ENCODE measurements at regions not wholly inside any gene's neighbourhood (a gene's known extent, or its start where the extent isn't known, plus 50 kb on each side); places are given as distances from the start of the nearest gene placed in this dataset.

DNA sequence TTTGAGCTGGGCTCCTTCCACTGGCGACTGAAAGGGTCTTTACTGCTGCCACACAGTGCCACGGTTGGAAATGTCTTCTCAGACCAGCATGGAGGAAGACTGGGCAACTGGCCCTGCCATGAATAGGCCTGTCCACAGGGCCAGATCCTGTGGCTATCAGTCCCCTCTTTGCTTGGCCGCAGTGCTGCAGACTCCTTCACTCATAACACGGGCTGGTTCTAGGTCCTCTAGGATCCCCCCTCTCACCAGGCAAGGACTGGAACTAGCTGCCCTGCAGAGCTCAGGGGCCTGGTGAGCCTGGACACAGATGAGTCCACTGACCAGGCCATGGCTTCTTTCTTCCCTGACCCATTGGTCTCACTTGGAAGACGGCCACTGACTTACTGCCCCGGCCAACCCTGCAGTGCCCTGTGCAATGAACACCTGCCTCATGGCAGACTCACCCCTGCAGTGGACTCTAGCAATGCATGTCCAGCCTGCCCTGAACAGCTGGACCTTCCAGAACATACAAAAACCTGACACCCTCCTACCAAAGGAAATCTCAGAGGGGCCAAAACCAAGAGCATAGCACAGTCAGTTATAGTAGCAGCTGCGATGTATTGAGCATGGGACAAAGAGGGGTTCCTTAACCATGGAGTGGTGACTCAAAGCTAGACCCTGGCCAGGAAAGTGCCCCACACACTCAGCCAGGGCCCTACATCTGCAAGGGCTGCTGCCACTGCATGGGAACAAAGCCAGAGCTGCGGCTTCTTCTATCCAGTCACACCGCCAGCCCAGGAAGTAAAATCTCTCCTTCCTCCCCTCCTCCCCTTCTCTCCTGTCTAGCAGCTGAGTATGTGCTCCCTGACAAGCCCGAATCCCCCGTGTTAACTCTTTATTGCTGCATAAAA lies 72.1 kb upstream of the ITGA11 start:
- peaks cover 0 to 10% (median 0%) of the 10 kb centered on the region in 3 donors for H3K27me3 ChIP-seq (ENCODE audit: control insufficient read depth in 3 of 3, insufficient read depth in 3 of 3, low read length in 3 of 3)
- H3K36me3 ChIP-seq (ENCODE audit: control insufficient read depth in 3 of 3, insufficient read depth in 2 of 3, low read depth in 1 of 3, low read length in 3 of 3) = no peaks in the 10 kb centered on the region
- H3K27ac ChIP-seq (ENCODE audit: low read depth in 1 of 3, low read length in 2 of 3) = no peak overlapping the region
- no peak overlapping the region for H3K4me3 ChIP-seq (ENCODE audit: low read depth in 1 of 3, low read length in 3 of 3)
- no peak for DNase-seq
- no peaks in the 10 kb centered on the region for H3K9me3 ChIP-seq (ENCODE audit: control insufficient read depth in 2 of 2, insufficient read depth in 1 of 2, low read depth in 1 of 2, low read length in 1 of 2)
- no peak for FAIRE-seq
- no peaks in the 10 kb centered on the region for H3K4me1 ChIP-seq (ENCODE audit: control insufficient read depth in 3 of 3, insufficient read depth in 2 of 3, low read depth in 1 of 3, low read length in 2 of 3)
- 63 to 69% (median 65%) methylated on average over 11 of the region's 11 CpGs for WGBS, 3 donors

DNA sequence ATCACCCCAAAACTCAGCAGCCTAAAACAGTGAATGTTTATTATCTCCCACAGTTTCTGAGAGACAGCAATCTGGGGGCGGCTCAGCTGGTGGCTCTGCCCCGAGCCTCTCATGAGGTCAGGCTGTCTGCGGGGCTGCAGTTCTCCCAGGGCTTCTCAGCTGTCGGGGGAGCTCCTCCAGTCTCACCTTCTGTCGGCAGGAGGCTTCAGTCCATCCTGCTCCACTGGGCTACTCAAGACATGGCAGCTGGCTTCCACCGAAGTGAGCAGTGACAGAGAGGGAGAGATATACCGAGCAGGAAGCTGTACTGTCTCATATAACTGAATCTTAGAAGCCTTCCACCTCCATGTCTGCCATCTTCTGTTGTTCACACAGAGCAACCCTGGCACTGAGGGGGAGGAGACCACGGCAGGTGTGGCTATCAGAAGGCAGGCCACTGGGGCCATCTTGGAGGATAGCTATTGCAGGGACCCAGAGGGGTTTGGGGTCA lies 72.8 kb upstream of the ITGA11 start:
- H3K4me3 ChIP-seq (ENCODE audit: low read depth in 1 of 3, low read length in 3 of 3) = no peak overlapping the region
- no peak for FAIRE-seq
- no peak overlapping the region for H3K27ac ChIP-seq (ENCODE audit: low read depth in 1 of 3, low read length in 2 of 3)
- H3K36me3 ChIP-seq (ENCODE audit: control insufficient read depth in 3 of 3, insufficient read depth in 2 of 3, low read depth in 1 of 3, low read length in 3 of 3) = no peaks in the 10 kb centered on the region
- no peaks in the 10 kb centered on the region for H3K9me3 ChIP-seq (ENCODE audit: control insufficient read depth in 2 of 2, insufficient read depth in 1 of 2, low read depth in 1 of 2, low read length in 1 of 2)
- no peak for DNase-seq
- WGBS, 3 donors = 47 to 56% (median 52%) methylated on average over 8 of the region's 8 CpGs
- peaks cover 0 to 10% (median 0%) of the 10 kb centered on the region in 3 donors for H3K27me3 ChIP-seq (ENCODE audit: control insufficient read depth in 3 of 3, insufficient read depth in 3 of 3, low read length in 3 of 3)
- H3K4me1 ChIP-seq (ENCODE audit: control insufficient read depth in 3 of 3, insufficient read depth in 2 of 3, low read depth in 1 of 3, low read length in 2 of 3) = no peaks in the 10 kb centered on the region

DNA sequence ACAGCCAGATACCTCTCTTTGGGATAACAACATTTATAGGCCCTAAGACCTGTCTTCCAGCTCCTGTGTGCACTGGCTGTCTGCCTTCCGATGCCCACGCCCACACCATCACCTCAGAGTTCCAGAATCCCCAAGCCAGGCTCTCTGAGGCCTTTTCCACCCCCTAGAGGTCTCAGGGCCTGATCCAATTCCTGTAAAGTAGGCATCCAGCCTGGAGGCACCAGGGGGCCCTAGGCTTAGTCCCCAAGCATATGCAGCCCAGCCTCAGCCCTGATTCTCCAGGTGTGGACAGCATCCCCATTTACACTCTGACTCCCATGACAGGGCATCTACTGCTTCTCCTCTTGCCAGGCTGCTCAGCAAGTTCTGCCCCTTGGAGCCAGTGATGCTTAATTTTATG lies 72.7 kb upstream of the CORO2B start:
- Histone ChIP-seq H3K4me3 (ENCODE audit: low read depth in 1 of 3, low read length in 3 of 3) (no peak overlapping the region), H3K27ac (ENCODE audit: low read depth in 1 of 3, low read length in 2 of 3) (no peak overlapping the region), H3K4me1 (ENCODE audit: control insufficient read depth in 3 of 3, insufficient read depth in 2 of 3, low read depth in 1 of 3, low read length in 2 of 3) (no peaks in the 10 kb centered on the region), H3K36me3 (ENCODE audit: control insufficient read depth in 3 of 3, insufficient read depth in 2 of 3, low read depth in 1 of 3, low read length in 3 of 3) (no peaks in the 10 kb centered on the region), H3K27me3 (ENCODE audit: control insufficient read depth in 3 of 3, insufficient read depth in 3 of 3, low read length in 3 of 3) (peaks cover 0 to 10% (median 0%) of the 10 kb centered on the region in 3 donors), H3K9me3 (ENCODE audit: control insufficient read depth in 2 of 2, insufficient read depth in 1 of 2, low read depth in 1 of 2, low read length in 1 of 2) (no peaks in the 10 kb centered on the region)
- no peak for DNase-seq
- no peak for FAIRE-seq
- WGBS, 3 donors = 64 to 91% (median 89%) methylated on average over 2 of the region's 2 CpGs

DNA sequence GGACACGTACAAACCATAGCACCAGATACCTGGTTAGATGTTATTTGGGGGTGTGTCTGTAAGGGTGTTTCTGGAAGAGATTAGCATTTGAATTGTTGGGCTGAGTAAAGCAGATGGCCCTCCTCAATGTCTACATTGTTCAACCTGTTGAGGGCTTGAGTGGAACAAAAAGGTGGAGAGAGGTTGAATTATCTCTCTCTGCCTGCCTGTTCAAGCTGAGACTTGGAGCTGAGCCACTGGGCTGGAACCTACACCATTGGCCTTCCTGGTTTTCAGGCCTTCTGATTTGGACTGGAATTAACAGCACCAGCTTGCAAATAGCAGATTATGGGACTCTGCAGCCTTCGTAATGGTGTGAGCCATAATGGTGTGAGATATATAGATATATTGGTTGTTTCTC lies 71.3 kb upstream of the CORO2B start:
- no peak for DNase-seq
- Histone ChIP-seq H3K27ac (ENCODE audit: low read depth in 1 of 3, low read length in 2 of 3) (no peak overlapping the region), H3K36me3 (ENCODE audit: control insufficient read depth in 3 of 3, insufficient read depth in 2 of 3, low read depth in 1 of 3, low read length in 3 of 3) (no peaks in the 10 kb centered on the region), H3K27me3 (ENCODE audit: control insufficient read depth in 3 of 3, insufficient read depth in 3 of 3, low read length in 3 of 3) (peaks cover 0 to 10% (median 0%) of the 10 kb centered on the region in 3 donors), H3K4me3 (ENCODE audit: low read depth in 1 of 3, low read length in 3 of 3) (no peak overlapping the region), H3K9me3 (ENCODE audit: control insufficient read depth in 2 of 2, insufficient read depth in 1 of 2, low read depth in 1 of 2, low read length in 1 of 2) (peaks cover 0 to 2% of the 10 kb centered on the region in 2 donors), H3K4me1 (ENCODE audit: control insufficient read depth in 3 of 3, insufficient read depth in 2 of 3, low read depth in 1 of 3, low read length in 2 of 3) (no peaks in the 10 kb centered on the region)
- 96 to 97% (median 96%) methylated on average over 2 of the region's 2 CpGs for WGBS, 3 donors
- no peak for FAIRE-seq

DNA sequence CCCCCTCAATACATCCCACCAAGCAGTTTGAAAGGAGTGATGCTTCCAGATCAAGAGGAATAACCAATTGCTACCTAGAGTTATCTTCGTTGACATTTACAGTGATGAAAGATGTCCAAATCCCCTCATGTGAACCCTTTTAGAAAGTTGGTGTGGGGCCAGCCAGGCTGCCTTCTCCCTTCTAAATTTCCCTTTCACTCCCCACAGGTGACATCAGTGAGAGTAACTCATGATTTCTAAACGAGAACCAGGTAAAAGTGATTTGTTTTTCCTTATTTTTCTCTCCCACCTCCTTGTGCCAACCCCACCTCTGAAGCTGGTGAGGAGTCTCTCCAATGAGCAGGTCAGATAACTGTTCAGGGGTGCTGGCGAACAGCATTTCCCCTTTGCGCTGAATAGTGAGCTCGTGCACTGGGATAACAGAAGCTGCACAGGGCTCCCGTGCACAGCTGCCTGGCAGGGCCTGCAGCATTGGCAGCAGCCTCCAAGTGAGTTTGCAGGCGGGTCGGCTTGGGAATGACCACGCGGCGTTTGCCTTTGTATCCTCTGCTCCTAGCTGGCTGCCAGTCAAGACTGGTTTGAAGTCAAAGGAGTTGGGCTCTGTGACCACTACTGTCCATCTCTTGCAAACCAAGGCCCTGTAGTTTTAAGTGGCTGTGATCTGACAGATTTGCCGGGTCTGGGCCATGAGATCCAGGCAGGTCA lies 70.2 kb upstream of the CORO2B start:
- Histone ChIP-seq H3K4me1 (ENCODE audit: control insufficient read depth in 3 of 3, insufficient read depth in 2 of 3, low read depth in 1 of 3, low read length in 2 of 3) (no peaks in the 10 kb centered on the region), H3K27me3 (ENCODE audit: control insufficient read depth in 3 of 3, insufficient read depth in 3 of 3, low read length in 3 of 3) (peaks cover 0 to 10% (median 0%) of the 10 kb centered on the region in 3 donors), H3K9me3 (ENCODE audit: control insufficient read depth in 2 of 2, insufficient read depth in 1 of 2, low read depth in 1 of 2, low read length in 1 of 2) (peaks cover 0 to 2% of the 10 kb centered on the region in 2 donors), H3K4me3 (ENCODE audit: low read depth in 1 of 3, low read length in 3 of 3) (no peak overlapping the region), H3K27ac (ENCODE audit: low read depth in 1 of 3, low read length in 2 of 3) (no peak overlapping the region), H3K36me3 (ENCODE audit: control insufficient read depth in 3 of 3, insufficient read depth in 2 of 3, low read depth in 1 of 3, low read length in 3 of 3) (no peaks in the 10 kb centered on the region)
- 82 to 83% (median 82%) methylated on average over 12 of the region's 12 CpGs for WGBS, 3 donors
- no peak for DNase-seq
- FAIRE-seq = no peak

DNA sequence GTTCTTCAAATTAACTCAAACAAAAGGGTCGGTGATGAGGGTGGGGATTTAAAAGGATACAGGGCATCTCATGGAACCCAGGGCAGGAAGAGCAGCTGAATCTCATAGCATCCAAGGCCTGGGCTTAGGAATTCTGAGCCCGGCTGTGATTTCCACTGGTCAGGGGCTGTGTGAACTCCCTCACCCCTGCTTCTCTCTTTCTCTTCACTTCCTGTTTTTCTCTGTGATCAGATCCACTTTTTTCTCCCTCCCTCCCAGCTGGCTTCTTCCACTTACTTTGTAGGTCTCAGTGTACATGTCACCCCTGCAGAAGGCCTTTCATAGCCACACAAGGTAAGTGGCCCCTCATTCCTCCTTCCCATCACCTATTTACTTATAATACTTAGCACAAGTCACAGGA lies 68.2 kb upstream of the CORO2B start:
- WGBS, 3 donors = 72 to 80% (median 75%) methylated on average over 2 of the region's 2 CpGs
- no peaks in the 10 kb centered on the region for H3K4me1 ChIP-seq (ENCODE audit: control insufficient read depth in 3 of 3, insufficient read depth in 2 of 3, low read depth in 1 of 3, low read length in 2 of 3)
- FAIRE-seq (no peak), DNase-seq (no peak)
- peaks cover 0 to 6% (median 0%) of the 10 kb centered on the region in 3 donors for H3K27me3 ChIP-seq (ENCODE audit: control insufficient read depth in 3 of 3, insufficient read depth in 3 of 3, low read length in 3 of 3)
- H3K27ac ChIP-seq (ENCODE audit: low read depth in 1 of 3, low read length in 2 of 3) = no peak overlapping the region
- H3K4me3 ChIP-seq (ENCODE audit: low read depth in 1 of 3, low read length in 3 of 3) = no peak overlapping the region
- peaks cover 0 to 2% of the 10 kb centered on the region in 2 donors for H3K9me3 ChIP-seq (ENCODE audit: control insufficient read depth in 2 of 2, insufficient read depth in 1 of 2, low read depth in 1 of 2, low read length in 1 of 2)
- H3K36me3 ChIP-seq (ENCODE audit: control insufficient read depth in 3 of 3, insufficient read depth in 2 of 3, low read depth in 1 of 3, low read length in 3 of 3) = no peaks in the 10 kb centered on the region

DNA sequence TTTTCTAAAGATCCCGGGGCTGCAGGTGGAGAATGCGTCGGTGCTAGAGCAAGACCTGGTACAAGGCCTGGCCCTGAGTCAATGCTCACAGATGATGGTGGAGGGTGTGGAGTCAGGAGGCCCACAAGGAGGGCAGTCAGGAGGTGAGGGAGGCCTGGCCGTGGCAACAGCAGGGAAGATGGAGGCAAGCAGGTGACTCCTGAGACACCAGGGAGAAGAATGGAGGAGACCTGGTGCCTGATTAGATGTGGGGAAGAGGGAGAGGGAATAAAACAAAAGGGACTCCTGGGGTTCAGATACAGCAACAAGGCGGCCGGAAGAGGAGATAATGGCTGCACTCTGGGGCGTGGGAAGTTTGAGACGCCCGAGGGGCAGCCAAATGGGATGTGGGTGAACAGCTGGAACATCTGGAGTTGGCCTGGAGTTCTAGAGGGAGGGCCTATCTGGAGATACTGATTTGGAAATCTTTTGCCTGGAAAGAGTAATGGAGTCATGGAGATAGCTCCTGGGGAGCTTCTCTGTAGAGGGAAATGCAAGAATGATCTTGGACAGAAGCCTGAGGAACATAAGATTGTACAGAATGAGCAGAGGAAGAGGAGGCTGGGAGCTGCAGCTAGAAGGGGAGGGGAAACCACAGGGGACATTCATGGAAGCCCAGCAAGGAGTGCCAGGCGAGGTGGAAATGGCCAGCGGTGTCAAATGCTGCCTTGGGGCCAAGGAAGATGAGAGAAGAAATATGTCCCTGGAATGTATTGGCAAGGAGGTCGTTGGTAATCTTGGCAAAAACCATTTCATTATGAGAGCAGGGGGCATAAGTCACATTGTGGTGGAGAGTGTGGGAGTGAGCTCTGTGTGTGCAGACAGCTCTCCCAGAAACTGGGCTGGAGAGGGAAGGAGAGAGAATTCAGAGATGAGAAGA lies 67.5 kb upstream of the CORO2B start:
- DNase-seq = no peak
- no peaks in the 10 kb centered on the region for H3K27me3 ChIP-seq (ENCODE audit: control insufficient read depth in 3 of 3, insufficient read depth in 3 of 3, low read length in 3 of 3)
- no peak overlapping the region for H3K4me3 ChIP-seq (ENCODE audit: low read depth in 1 of 3, low read length in 3 of 3)
- WGBS, 3 donors = 71 to 79% (median 74%) methylated on average over 12 of the region's 12 CpGs
- H3K36me3 ChIP-seq (ENCODE audit: control insufficient read depth in 3 of 3, insufficient read depth in 2 of 3, low read depth in 1 of 3, low read length in 3 of 3) = no peaks in the 10 kb centered on the region
- no peak for FAIRE-seq
- H3K27ac ChIP-seq (ENCODE audit: low read depth in 1 of 3, low read length in 2 of 3) = no peak overlapping the region
- H3K4me1 ChIP-seq (ENCODE audit: control insufficient read depth in 3 of 3, insufficient read depth in 2 of 3, low read depth in 1 of 3, low read length in 2 of 3) = no peaks in the 10 kb centered on the region
- H3K9me3 ChIP-seq (ENCODE audit: control insufficient read depth in 2 of 2, insufficient read depth in 1 of 2, low read depth in 1 of 2, low read length in 1 of 2) = peaks cover 0 to 2% of the 10 kb centered on the region in 2 donors

DNA sequence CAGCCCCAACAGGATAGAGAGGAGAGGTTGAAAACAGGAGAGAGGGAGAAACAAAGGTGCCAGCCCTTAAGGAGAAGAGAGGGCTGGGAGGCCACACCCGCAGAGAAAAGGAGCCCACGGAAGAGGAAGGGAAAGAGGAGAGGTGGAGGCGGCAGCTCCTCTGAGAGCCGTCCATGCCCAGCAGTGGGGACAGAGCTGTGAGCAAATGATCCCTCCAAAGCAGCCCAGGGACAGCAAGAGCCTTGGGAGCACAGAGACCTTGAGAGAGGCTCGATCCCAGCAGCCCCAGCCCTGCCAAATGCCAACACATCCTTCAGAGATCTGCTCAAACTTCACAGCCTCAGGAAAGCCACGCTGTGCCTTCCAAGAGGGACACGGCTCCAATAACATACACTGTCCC lies 66.7 kb upstream of the CORO2B start:
- no peak for FAIRE-seq
- no peak for DNase-seq
- Histone ChIP-seq H3K9me3 (ENCODE audit: control insufficient read depth in 2 of 2, insufficient read depth in 1 of 2, low read depth in 1 of 2, low read length in 1 of 2) (peaks cover 0 to 2% of the 10 kb centered on the region in 2 donors), H3K27me3 (ENCODE audit: control insufficient read depth in 3 of 3, insufficient read depth in 3 of 3, low read length in 3 of 3) (no peaks in the 10 kb centered on the region), H3K4me1 (ENCODE audit: control insufficient read depth in 3 of 3, insufficient read depth in 2 of 3, low read depth in 1 of 3, low read length in 2 of 3) (no peaks in the 10 kb centered on the region), H3K4me3 (ENCODE audit: low read depth in 1 of 3, low read length in 3 of 3) (no peak overlapping the region), H3K36me3 (ENCODE audit: control insufficient read depth in 3 of 3, insufficient read depth in 2 of 3, low read depth in 1 of 3, low read length in 3 of 3) (no peaks in the 10 kb centered on the region), H3K27ac (ENCODE audit: low read depth in 1 of 3, low read length in 2 of 3) (no peak overlapping the region)
- 67 to 80% (median 72%) methylated on average over 7 of the region's 7 CpGs for WGBS, 3 donors

All from small intestine (tissue), 7 donors.